ENCODE measurements at regions not wholly inside any gene's neighbourhood (a gene's known extent, or its start where the extent isn't known, plus 50 kb on each side); places are given as distances from the start of the nearest gene placed in this dataset.

- Histone ChIP-seq H3K27me3 (no peaks in the 10 kb centered on the region), H2AFZ (peak overlapping the region; percentile 70), H3K36me3 (replicated peaks; ENCODE audit: insufficient read depth, low read depth) (no peaks in the 10 kb centered on the region), H3K4me2 (peak overlapping the region; percentile 77), H4K20me1 (ENCODE audit: insufficient read depth, poor library complexity, severe bottlenecking) (no peaks in the 10 kb centered on the region), H3K4me1 (ENCODE audit: insufficient read depth) (no peaks in the 10 kb centered on the region), H3K4me3 (peak overlapping the region; percentile 35), H3K9me2 (replicated peaks; ENCODE audit: insufficient read depth) (no peaks in the 10 kb centered on the region), H3K79me2 (no peaks in the 10 kb centered on the region), H3K9me3 (ENCODE audit: low read depth) (no peaks in the 10 kb centered on the region), H3K27ac (peak overlapping the region; percentile 87)
- peak; percentile 79 for DNase-seq (ENCODE audit: low spot score)
- WGBS (ENCODE audit: low lambda C conversion rate, missing lambda C conversion rate), result 50% methylated on average over 17 of the region's 19 CpGs
- TF ChIP-seq EZH2 (IDR thresholded peaks at IDR 0.05; ENCODE audit: borderline replicate concordance) (no peak), EZH2phosphoT487 (IDR thresholded peaks at IDR 0.05; ENCODE audit: low read depth, severe bottlenecking, unreplicated experiment) (no peak), CTCF (IDR thresholded peaks at IDR 0.05; ENCODE audit: poor library complexity) (no peak)
Observed at GRCh38 chrX:155767051-155767875, 113.9 kb upstream of the VAMP7 start.

- Histone ChIP-seq H3K4me2 (peak overlapping the region; percentile 77), H3K27ac (peak overlapping the region; percentile 87), H3K9me3 (ENCODE audit: low read depth) (no peaks in the 10 kb centered on the region), H3K9me2 (replicated peaks; ENCODE audit: insufficient read depth) (no peaks in the 10 kb centered on the region), H3K4me3 (peak overlapping the region; percentile 35), H3K36me3 (replicated peaks; ENCODE audit: insufficient read depth, low read depth) (no peaks in the 10 kb centered on the region), H3K79me2 (no peaks in the 10 kb centered on the region), H3K27me3 (no peaks in the 10 kb centered on the region), H2AFZ (peak overlapping the region; percentile 70), H4K20me1 (ENCODE audit: insufficient read depth, poor library complexity, severe bottlenecking) (no peaks in the 10 kb centered on the region), H3K4me1 (ENCODE audit: insufficient read depth) (no peaks in the 10 kb centered on the region)
- TF ChIP-seq EZH2 (IDR thresholded peaks at IDR 0.05; ENCODE audit: borderline replicate concordance), result no peak
- no peak for TF ChIP-seq CTCF (IDR thresholded peaks at IDR 0.05; ENCODE audit: poor library complexity)
- TF ChIP-seq EZH2phosphoT487 (IDR thresholded peaks at IDR 0.05; ENCODE audit: low read depth, severe bottlenecking, unreplicated experiment), result no peak
- no peak for DNase-seq (ENCODE audit: low spot score)
- 40% methylated on average over 1 of the region's 1 CpG for WGBS (ENCODE audit: low lambda C conversion rate, missing lambda C conversion rate)
Observed at GRCh38 chrX:155766321-155766720, 114.8 kb upstream of the VAMP7 start.

- no peak for DNase-seq (ENCODE audit: low spot score)
- Histone ChIP-seq H3K9me3 (ENCODE audit: low read depth) (no peaks in the 10 kb centered on the region), H3K79me2 (no peaks in the 10 kb centered on the region), H3K27ac (no peak overlapping the region), H3K4me2 (no peak overlapping the region), H3K4me3 (no peak overlapping the region), H3K27me3 (no peaks in the 10 kb centered on the region), H4K20me1 (ENCODE audit: insufficient read depth, poor library complexity, severe bottlenecking) (no peaks in the 10 kb centered on the region), H3K9me2 (replicated peaks; ENCODE audit: insufficient read depth) (no peaks in the 10 kb centered on the region), H3K4me1 (ENCODE audit: insufficient read depth) (no peaks in the 10 kb centered on the region), H2AFZ (no peak overlapping the region), H3K36me3 (replicated peaks; ENCODE audit: insufficient read depth, low read depth) (no peaks in the 10 kb centered on the region)
- TF ChIP-seq EZH2phosphoT487 (IDR thresholded peaks at IDR 0.05; ENCODE audit: low read depth, severe bottlenecking, unreplicated experiment) (no peak), CTCF (IDR thresholded peaks at IDR 0.05; ENCODE audit: poor library complexity) (no peak), EZH2 (IDR thresholded peaks at IDR 0.05; ENCODE audit: borderline replicate concordance) (no peak)
Observed at GRCh38 chrX:155761185-155761584, 120.0 kb upstream of the VAMP7 start.

Measured in hepatocyte (in vitro differentiated cells).